WERI-Rb-1 (cell line): ENCODE measurements at regions not wholly inside any gene's neighbourhood (a gene's known extent, or its start where the extent isn't known, plus 50 kb on each side); places are given as distances from the start of the nearest gene placed in this dataset.

Experiments used
- DNase-seq: peaks from one replicate; pipeline ENCODE4 v3.0.0-alpha.2; 2020
- H3K27ac ChIP-seq: fragments of 250-450 bp; sonication (Bioruptor Pico); 2 replicates; pipeline ENCODE4 v1.5.1; 2020; ENCODE audit warnings: mild to moderate bottlenecking, moderate library complexity
- H3K27me3 ChIP-seq: fragments of 250-450 bp; sonication (Bioruptor Pico); 2 replicates; pipeline ENCODE4 v1.5.1; 2021; ENCODE audit warnings: mild to moderate bottlenecking, low read depth, moderate library complexity; ENCODE audit not compliant: insufficient read depth, severe bottlenecking
- H3K36me3 ChIP-seq: fragments of 250-450 bp; sonication (Bioruptor Pico); 2 replicates; pipeline ENCODE4 v1.5.1; 2020; ENCODE audit warnings: mild to moderate bottlenecking, moderate library complexity
- H3K4me3 ChIP-seq: 2 replicates; pipeline ENCODE4 v1.5.1; 2011; ENCODE audit warnings: low read depth, mild to moderate bottlenecking, control low read depth, low read length
- H3K9me3 ChIP-seq: fragments of 250-450 bp; sonication (Bioruptor Pico); 2 replicates; pipeline ENCODE4 v1.5.1; 2021; ENCODE audit warnings: mild to moderate bottlenecking, moderate library complexity; ENCODE audit not compliant: severe bottlenecking
- TF ChIP-seq, protein P1 (sequence below): IDR thresholded peaks from 2 replicates; pipeline ENCODE4 v1.5.1; 2011; ENCODE audit warnings: low read depth, mild to moderate bottlenecking, control low read depth, inconsistent platforms, low read length

DNA sequence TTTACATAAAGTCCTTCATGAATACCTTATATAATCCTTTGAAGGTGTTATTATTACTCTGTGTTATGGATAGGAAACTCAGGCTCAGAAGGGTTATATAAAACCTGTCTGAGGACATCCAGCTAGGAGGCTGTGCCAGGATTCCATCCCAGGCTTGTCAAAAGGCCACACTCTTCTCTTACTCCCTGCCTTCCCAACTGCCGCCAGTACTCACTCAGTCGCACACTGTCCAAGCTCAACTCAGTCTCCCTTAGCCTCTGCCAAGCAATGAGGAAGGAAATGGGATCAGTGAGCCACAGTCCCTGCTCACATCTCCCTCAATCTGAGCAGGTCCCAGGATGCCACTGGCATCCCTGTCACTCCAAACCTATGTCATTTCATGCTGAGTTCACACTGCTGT, 94.4 kb downstream of the NAV1 start:
- Histone ChIP-seq H3K4me3 (no peak overlapping the region), H3K36me3 (no peaks in the 10 kb centered on the region), H3K27ac (peak overlapping the region; percentile 45), H3K9me3 (no peaks in the 10 kb centered on the region), H3K27me3 (no peaks in the 10 kb centered on the region)
- DNase-seq, result no peak
- TF ChIP-seq, protein P1, sequence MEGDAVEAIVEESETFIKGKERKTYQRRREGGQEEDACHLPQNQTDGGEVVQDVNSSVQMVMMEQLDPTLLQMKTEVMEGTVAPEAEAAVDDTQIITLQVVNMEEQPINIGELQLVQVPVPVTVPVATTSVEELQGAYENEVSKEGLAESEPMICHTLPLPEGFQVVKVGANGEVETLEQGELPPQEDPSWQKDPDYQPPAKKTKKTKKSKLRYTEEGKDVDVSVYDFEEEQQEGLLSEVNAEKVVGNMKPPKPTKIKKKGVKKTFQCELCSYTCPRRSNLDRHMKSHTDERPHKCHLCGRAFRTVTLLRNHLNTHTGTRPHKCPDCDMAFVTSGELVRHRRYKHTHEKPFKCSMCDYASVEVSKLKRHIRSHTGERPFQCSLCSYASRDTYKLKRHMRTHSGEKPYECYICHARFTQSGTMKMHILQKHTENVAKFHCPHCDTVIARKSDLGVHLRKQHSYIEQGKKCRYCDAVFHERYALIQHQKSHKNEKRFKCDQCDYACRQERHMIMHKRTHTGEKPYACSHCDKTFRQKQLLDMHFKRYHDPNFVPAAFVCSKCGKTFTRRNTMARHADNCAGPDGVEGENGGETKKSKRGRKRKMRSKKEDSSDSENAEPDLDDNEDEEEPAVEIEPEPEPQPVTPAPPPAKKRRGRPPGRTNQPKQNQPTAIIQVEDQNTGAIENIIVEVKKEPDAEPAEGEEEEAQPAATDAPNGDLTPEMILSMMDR, result no peak

DNA sequence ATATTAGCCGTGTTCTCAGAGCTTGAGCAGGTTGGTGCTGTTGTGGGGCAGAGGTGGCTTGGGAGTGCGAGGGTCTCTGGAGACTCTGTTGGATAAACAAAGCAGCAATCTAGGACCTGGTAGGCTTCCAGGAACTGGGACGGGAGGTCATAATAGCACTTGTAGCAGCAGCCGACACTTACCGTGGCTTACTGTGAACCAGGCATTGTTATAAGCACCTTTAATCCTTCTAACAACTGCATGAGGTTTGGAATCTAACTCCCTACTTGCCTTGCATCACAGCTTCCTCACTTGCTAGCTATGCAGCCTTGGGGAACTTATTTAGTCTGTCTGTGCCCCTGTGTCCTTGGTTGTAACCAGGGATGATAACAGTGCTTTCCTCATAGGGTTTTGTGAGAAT, 94.9 kb downstream of the NAV1 start:
- Histone ChIP-seq H3K9me3 (no peaks in the 10 kb centered on the region), H3K36me3 (no peaks in the 10 kb centered on the region), H3K27me3 (no peaks in the 10 kb centered on the region), H3K4me3 (no peak overlapping the region), H3K27ac (peak overlapping the region; percentile 45)
- peak; percentile 85 for DNase-seq
- TF ChIP-seq, protein P1, result no peak

DNA sequence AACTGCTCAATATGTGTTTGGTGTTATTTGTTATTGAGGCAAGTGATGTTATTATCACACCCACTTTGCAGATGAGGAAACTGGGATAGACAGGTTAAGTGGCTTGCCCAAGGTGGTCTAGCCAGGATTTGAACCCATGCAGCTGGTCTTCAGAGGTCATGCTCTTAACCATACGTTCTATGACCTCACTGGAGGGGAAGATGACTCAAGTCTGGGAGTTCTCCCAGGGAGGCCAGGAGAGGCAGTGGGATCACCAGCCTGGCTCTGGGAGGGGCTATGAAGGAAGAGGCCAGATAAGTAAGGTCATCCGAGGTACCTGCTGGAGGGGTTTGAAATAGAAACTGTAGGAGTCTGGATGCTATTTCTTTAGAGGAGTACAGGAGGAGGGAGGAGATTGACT, 95.3 kb downstream of the NAV1 start:
- Histone ChIP-seq H3K27ac (peak overlapping the region; percentile 45), H3K9me3 (no peaks in the 10 kb centered on the region), H3K36me3 (no peaks in the 10 kb centered on the region), H3K27me3 (no peaks in the 10 kb centered on the region), H3K4me3 (no peak overlapping the region)
- TF ChIP-seq, protein P1, result no peak
- peak; percentile 91 for DNase-seq

DNA sequence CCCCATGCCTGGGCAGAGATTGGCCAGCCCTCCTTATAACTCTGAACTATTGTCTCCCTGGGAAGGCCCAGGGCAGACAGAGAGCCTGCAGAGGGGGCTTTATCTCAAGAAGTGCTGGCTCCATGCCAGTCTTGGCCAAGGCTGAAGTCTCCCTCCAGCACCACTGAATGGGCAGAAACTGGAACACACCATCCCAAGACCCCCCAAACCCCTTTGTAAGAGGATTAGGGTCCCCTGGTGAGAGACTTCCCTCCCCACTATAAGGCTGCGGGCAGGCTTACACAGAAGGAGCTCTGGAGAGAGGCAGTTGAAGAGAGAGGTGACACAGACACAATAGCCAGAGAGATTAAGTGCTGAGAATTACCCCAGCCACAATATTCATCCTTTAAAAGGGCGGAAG, 97.2 kb downstream of the NAV1 start:
- Histone ChIP-seq H3K9me3 (no peaks in the 10 kb centered on the region), H3K27ac (peak overlapping the region; percentile 53), H3K36me3 (no peaks in the 10 kb centered on the region), H3K4me3 (no peak overlapping the region), H3K27me3 (no peaks in the 10 kb centered on the region)
- TF ChIP-seq, protein P1, result 0 out of 2 replicates have a peak, but pooled peaks have one; percentile 22
- peak; percentile 84 for DNase-seq

DNA sequence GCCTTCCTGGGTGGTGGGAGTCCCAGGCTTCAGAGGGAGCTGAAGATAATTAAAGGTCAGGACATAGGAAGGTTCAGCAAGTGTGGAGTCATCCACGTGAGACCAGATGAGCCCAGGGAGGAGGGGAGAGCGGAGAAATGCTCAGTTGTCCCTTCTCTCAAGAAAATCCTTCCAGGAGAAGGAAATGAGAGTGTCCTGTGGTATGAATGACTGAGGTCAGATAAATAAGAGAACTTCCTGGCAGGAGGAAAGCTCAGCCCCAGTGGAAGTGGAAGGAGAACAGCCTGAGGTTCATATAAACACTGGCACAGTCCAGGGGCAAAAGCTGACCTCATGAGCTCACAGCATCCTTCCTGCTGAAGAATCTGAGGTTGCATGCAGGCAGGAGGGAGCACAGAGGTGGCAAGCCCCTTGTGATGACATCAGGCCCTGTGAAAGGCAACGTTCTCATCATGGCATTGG, 97.6 kb downstream of the NAV1 start:
- no peaks in the 10 kb centered on the region for H3K36me3 ChIP-seq
- no peaks in the 10 kb centered on the region for H3K27me3 ChIP-seq
- no peak for DNase-seq
- H3K27ac ChIP-seq, result peak overlapping the region; percentile 53
- no peak overlapping the region for H3K4me3 ChIP-seq
- H3K9me3 ChIP-seq, result no peaks in the 10 kb centered on the region
- TF ChIP-seq, protein P1, result no peak
